ENCODE measurements at regions not wholly inside any gene's neighbourhood (a gene's known extent, or its start where the extent isn't known, plus 50 kb on each side); places are given as distances from the start of the nearest gene placed in this dataset.

DNA sequence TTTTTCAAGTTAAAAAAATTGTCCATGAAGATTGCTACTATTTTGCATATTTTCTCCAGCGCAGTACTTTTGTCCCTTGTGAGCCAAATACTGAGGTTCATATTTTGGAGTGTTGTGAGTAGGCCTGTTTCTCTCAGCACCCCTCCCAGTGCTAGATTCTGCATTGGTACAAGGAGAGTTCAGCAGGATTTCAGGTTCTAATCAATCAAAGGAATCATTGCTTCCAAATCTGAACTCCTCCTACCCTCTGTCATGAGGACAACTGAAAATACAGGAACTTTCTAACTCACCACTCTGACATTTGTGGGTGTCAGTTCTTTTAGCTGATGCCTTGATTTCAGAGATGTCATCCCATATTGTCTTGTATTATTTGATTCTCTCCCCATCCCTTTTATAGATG lies 299.9 kb downstream of the FZD1 start:
- TF ChIP-seq OVOL2 (CRISPR knock-in tag; IDR thresholded peaks at IDR 0.05; ENCODE audit: borderline replicate concordance) = no peak
- TF ChIP-seq, protein P1, sequence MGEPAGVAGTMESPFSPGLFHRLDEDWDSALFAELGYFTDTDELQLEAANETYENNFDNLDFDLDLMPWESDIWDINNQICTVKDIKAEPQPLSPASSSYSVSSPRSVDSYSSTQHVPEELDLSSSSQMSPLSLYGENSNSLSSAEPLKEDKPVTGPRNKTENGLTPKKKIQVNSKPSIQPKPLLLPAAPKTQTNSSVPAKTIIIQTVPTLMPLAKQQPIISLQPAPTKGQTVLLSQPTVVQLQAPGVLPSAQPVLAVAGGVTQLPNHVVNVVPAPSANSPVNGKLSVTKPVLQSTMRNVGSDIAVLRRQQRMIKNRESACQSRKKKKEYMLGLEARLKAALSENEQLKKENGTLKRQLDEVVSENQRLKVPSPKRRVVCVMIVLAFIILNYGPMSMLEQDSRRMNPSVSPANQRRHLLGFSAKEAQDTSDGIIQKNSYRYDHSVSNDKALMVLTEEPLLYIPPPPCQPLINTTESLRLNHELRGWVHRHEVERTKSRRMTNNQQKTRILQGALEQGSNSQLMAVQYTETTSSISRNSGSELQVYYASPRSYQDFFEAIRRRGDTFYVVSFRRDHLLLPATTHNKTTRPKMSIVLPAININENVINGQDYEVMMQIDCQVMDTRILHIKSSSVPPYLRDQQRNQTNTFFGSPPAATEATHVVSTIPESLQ (CRISPR knock-in tag; IDR thresholded peaks at IDR 0.05) = no peak
- no peak for TF ChIP-seq ZNF232 (CRISPR knock-in tag; IDR thresholded peaks at IDR 0.05)
- TF ChIP-seq, protein P2, sequence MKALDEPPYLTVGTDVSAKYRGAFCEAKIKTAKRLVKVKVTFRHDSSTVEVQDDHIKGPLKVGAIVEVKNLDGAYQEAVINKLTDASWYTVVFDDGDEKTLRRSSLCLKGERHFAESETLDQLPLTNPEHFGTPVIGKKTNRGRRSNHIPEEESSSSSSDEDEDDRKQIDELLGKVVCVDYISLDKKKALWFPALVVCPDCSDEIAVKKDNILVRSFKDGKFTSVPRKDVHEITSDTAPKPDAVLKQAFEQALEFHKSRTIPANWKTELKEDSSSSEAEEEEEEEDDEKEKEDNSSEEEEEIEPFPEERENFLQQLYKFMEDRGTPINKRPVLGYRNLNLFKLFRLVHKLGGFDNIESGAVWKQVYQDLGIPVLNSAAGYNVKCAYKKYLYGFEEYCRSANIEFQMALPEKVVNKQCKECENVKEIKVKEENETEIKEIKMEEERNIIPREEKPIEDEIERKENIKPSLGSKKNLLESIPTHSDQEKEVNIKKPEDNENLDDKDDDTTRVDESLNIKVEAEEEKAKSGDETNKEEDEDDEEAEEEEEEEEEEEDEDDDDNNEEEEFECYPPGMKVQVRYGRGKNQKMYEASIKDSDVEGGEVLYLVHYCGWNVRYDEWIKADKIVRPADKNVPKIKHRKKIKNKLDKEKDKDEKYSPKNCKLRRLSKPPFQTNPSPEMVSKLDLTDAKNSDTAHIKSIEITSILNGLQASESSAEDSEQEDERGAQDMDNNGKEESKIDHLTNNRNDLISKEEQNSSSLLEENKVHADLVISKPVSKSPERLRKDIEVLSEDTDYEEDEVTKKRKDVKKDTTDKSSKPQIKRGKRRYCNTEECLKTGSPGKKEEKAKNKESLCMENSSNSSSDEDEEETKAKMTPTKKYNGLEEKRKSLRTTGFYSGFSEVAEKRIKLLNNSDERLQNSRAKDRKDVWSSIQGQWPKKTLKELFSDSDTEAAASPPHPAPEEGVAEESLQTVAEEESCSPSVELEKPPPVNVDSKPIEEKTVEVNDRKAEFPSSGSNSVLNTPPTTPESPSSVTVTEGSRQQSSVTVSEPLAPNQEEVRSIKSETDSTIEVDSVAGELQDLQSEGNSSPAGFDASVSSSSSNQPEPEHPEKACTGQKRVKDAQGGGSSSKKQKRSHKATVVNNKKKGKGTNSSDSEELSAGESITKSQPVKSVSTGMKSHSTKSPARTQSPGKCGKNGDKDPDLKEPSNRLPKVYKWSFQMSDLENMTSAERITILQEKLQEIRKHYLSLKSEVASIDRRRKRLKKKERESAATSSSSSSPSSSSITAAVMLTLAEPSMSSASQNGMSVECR (CRISPR knock-in tag; IDR thresholded peaks at IDR 0.05; ENCODE audit: borderline replicate concordance) = no peak
- TF ChIP-seq, protein P3, sequence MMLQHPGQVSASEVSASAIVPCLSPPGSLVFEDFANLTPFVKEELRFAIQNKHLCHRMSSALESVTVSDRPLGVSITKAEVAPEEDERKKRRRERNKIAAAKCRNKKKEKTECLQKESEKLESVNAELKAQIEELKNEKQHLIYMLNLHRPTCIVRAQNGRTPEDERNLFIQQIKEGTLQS (CRISPR knock-in tag; conservative IDR thresholded peaks at IDR 0.05) = no peak
- no peak for TF ChIP-seq NR1H2 (CRISPR knock-in tag; IDR thresholded peaks at IDR 0.05)
- TF ChIP-seq FOXK1 (CRISPR knock-in tag; IDR thresholded peaks at IDR 0.05) = no peak
- ATAC-seq (no peak), DNase-seq (ENCODE audit: low spot score) (no peak)
- H3K36me3 Mint-ChIP-seq = no peaks in the 10 kb centered on the region
- H3K4me3 Mint-ChIP-seq = no peak overlapping the region
- H3K27me3 Mint-ChIP-seq (ENCODE audit: low read depth) = no peaks in the 10 kb centered on the region
- ChIA-PET CTCF (no interaction called here), POLR2A (no interaction called here)
- H3K27ac Mint-ChIP-seq = no peak overlapping the region
- no peaks in the 10 kb centered on the region for H3K9me3 Mint-ChIP-seq
- peaks cover 31% of the 10 kb centered on the region for H3K4me1 Mint-ChIP-seq

DNA sequence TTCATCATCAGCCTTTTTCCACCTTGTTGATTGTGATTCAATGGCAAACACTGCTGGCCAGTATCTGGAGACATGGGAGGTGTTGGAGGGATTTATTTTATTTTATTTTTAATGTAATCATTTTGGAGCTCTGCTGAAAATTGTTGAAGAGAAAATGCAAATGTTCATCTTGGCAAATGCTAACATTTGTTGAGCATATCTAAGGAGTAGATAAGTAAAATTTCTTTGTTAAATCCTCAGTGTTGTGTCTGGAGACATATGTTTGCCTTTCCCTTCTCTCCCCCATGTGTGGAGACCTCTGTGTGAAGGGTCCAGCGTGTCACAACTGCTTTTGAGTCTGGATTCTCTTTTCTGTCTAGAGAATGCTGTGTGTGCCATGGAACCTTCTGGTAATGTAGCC lies 300.3 kb downstream of the FZD1 start:
- no peak overlapping the region for H3K27ac Mint-ChIP-seq
- CTCF ChIA-PET = no interaction called here
- no peak for DNase-seq (ENCODE audit: low spot score)

More for the DNA sequence above, 300.3 kb downstream of the FZD1 start:
- TF ChIP-seq ETV6 (CRISPR knock-in tag; IDR thresholded peaks at IDR 0.05) (no peak), NR3C1 (CRISPR knock-in tag; conservative IDR thresholded peaks at IDR 0.05; ENCODE audit: low read depth) (no peak), ZNF232 (CRISPR knock-in tag; IDR thresholded peaks at IDR 0.05) (no peak), NFYB (CRISPR knock-in tag; conservative IDR thresholded peaks at IDR 0.05; ENCODE audit: low read depth) (no peak), ZNF416 (CRISPR knock-in tag; IDR thresholded peaks at IDR 0.05) (no peak), MXD4 (CRISPR knock-in tag; IDR thresholded peaks at IDR 0.05; ENCODE audit: borderline replicate concordance) (no peak)
- TF ChIP-seq, protein P4, sequence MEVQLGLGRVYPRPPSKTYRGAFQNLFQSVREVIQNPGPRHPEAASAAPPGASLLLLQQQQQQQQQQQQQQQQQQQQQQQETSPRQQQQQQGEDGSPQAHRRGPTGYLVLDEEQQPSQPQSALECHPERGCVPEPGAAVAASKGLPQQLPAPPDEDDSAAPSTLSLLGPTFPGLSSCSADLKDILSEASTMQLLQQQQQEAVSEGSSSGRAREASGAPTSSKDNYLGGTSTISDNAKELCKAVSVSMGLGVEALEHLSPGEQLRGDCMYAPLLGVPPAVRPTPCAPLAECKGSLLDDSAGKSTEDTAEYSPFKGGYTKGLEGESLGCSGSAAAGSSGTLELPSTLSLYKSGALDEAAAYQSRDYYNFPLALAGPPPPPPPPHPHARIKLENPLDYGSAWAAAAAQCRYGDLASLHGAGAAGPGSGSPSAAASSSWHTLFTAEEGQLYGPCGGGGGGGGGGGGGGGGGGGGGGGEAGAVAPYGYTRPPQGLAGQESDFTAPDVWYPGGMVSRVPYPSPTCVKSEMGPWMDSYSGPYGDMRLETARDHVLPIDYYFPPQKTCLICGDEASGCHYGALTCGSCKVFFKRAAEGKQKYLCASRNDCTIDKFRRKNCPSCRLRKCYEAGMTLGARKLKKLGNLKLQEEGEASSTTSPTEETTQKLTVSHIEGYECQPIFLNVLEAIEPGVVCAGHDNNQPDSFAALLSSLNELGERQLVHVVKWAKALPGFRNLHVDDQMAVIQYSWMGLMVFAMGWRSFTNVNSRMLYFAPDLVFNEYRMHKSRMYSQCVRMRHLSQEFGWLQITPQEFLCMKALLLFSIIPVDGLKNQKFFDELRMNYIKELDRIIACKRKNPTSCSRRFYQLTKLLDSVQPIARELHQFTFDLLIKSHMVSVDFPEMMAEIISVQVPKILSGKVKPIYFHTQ (CRISPR knock-in tag; IDR thresholded peaks at IDR 0.05) = no peak
- peaks cover 27% of the 10 kb centered on the region for H3K4me1 Mint-ChIP-seq
- H3K27me3 Mint-ChIP-seq (ENCODE audit: low read depth) = no peaks in the 10 kb centered on the region
- H3K9me3 Mint-ChIP-seq = no peaks in the 10 kb centered on the region
- POLR2A ChIA-PET = no interaction called here
- no peaks in the 10 kb centered on the region for H3K36me3 Mint-ChIP-seq
- no peak for ATAC-seq
- no peak overlapping the region for H3K4me3 Mint-ChIP-seq
